Epithelial cell of prostate (primary cell): ENCODE measurements at regions not wholly inside any gene's neighbourhood (a gene's known extent, or its start where the extent isn't known, plus 50 kb on each side); places are given as distances from the start of the nearest gene placed in this dataset.
"Not testable (repeated sequence)": the region's sequence is repeated elsewhere in the genome, so short reads cannot be mapped to it uniquely, and the experiment has no call there.

Experiments used
- DNase-seq: peaks from one replicate; pipeline ENCODE4 v3.0.0-alpha.2; 2011; ENCODE audit warnings: low read depth, low spot score
- H3K27ac ChIP-seq: fragments of 450-650 bp; 2 replicates; pipeline ENCODE4 v1.5.1; 2017; ENCODE audit warnings: mild to moderate bottlenecking

DNA sequence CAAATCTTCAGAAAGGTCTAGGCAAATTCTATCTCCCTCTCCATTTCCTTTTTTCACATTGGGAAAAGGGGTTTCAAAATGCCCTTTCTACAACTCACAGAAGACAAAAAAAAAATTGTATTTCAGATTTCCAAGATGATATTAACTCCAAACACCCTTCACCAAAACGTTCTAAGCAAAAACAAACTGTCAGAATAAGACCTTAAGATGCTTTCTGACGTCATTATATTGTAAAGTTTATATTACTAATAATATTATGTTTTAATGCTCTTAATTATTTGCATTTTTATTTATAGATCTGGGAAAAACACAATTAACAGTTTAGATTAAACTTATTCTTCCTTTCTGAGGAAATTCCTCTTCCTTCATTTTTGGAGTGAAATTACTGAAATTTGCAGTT lies 624.2 kb downstream of the GALC start:
- no peak overlapping the region for H3K27ac ChIP-seq
- DNase-seq = no peak

DNA sequence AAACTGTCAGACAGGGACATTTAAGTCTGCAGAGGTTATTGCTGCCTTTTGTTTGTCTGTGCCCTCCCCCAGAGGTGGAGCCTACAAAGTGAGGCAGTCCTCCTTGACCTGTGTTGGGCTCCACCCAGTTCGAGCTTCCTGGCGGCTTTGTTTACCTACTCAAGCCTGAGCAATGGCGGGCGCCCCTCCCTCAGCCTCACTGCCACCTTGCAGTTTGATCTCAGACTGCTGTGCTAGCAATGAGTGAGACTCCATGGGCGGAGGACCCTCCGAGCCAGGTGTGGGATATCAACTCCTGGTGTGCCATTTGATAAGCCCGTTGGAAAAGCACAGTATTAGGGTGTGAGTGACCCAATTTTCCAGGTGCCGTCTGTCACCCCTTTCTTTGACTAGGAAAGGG lies 632.7 kb downstream of the GALC start:
- not testable (repeated sequence) for DNase-seq, H3K27ac ChIP-seq

GRCh38 chr14:87351007-87351406 lies 642.0 kb downstream of the GALC start:
- no peak overlapping the region for H3K27ac ChIP-seq
- DNase-seq = no peak

DNA sequence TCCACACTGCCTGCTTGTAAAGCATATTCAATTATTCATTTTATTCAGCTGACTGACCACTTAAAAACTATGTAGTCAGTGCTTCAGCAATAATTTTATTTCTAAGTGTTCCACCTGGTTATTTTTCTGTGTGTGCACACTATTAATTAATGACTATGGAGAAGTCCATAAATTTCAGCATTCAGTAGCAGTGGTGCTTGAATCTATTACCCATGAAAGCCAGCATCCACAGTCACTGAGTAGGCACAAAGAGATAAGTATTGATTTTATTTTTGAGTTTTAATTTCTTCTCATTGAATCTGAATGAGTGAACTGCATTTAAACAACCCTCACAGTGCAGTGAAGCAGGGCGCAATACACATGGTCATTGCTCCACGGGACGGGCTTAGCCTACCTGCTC lies 643.1 kb downstream of the GALC start:
- no peak for DNase-seq
- H3K27ac ChIP-seq = no peak overlapping the region

DNA sequence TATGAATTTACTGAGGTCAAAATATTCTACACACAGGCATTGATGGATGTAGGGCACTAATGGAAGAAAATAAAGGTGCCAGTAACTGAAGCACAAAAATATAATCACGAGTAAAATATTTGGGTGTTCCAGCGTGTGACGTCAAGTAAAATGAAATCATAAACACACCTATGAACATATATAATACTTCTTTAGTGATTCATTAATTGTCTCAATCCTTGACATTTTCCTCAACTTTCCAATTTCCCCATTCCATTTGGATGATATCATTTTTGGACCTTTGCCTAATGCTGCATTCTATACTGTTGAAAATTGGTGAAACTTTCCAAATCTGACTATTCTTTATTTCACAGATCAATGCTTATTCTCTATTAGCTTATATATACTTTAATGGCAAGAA lies 649.3 kb downstream of the GALC start:
- DNase-seq = no peak

DNA sequence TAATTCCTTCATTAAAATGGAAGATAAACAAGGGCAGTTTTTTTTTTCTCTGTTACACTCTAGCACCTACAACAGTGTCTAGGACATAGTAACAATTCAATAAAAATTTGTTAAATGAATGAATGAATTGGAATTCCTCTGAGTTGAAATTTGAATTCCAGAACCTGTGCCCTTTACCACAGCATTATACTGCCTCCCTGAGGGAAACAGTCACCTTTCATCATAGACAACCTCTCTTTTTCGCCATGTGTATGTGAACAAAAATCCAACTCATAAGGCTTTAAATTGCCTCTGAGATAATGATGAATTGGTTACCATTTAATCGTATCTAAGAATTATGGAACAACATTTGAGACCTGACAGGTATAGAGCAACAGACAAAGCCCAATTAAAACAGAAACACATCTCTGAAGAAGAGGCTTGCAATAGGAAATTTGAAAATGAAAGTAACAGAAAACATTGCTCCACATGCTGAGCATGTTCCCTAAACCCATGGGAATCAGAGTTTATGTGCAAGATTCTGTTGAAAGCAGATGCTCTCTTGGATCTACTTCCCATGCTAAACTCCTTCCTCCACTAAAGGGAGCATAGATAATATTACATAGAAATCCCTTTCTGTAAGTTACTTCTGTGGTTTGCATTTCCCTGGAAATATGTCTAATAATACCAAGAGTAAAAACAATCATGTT lies 657.8 kb downstream of the GALC start:
- no peak overlapping the region for H3K27ac ChIP-seq
- DNase-seq = no peak

More for the DNA sequence above, 649.3 kb downstream of the GALC start:
- H3K27ac ChIP-seq = peak overlapping the region; percentile 24

DNA sequence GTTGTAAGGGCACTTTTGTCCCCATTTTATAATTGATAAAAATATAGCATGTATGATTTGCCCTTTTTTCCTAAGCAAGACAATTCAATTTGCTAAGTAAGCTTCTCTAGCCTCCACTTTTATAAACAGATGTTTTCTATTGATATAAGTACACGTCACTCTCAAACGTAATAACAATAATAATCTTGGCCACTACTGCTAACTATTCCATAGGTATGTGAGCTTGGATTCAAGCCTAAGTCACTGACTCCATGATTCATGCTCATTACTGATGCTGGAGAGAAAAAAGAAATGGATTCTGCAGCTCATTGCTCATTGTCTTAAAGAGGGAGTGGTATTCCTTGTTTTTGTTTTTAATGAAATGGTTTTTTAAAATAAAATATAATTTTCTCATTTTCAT lies 661.0 kb downstream of the GALC start:
- DNase-seq = peak; percentile 22
- H3K27ac ChIP-seq = no peak overlapping the region

- no peak for DNase-seq
- no peak overlapping the region for H3K27ac ChIP-seq
Observed at GRCh38 chr14:87325741-87326140, 667.2 kb downstream of the GALC start.

DNA sequence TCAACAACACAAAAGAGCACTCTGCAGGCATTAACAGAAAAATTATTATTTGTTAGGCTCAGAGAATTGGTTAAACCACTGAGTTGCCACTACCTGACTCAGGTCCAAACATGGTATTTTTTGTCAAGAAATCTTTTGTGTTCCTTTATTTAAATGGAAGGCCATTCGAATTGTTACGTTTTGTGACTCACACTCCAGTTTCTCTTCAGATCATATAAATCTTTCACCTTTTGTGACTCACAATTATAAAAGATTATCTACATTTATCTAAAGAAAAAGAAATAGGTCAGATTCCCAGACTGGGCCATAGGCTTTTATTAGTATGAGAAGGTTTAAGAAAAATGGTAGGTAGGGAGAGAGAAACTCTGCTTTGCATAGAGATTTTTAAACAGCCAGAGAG lies 669.8 kb downstream of the GALC start:
- no peak for DNase-seq
- no peak overlapping the region for H3K27ac ChIP-seq

DNA sequence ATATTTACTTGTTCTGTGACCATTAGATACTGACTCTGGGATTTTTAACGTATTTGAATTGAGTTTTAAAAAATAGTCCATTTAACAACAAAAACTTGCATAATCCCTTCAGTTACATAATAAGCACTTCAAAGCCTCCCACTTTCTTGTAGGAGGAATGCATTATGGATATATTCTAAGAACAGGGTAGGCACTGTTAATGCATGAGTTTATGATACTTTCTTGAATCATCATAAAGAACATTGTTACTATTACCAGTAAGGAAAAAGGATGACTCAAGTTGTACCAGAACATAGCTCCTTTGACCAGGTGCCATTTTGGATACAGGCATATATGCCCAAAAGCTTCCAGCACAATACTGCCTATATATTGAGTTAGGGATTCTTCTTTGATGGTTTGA lies 671.4 kb downstream of the GALC start:
- H3K27ac ChIP-seq = no peak overlapping the region
- DNase-seq = no peak

GRCh38 chr14:87312894-87313205 lies 680.1 kb downstream of the GALC start:
- no peak overlapping the region for H3K27ac ChIP-seq
- no peak for DNase-seq

DNA sequence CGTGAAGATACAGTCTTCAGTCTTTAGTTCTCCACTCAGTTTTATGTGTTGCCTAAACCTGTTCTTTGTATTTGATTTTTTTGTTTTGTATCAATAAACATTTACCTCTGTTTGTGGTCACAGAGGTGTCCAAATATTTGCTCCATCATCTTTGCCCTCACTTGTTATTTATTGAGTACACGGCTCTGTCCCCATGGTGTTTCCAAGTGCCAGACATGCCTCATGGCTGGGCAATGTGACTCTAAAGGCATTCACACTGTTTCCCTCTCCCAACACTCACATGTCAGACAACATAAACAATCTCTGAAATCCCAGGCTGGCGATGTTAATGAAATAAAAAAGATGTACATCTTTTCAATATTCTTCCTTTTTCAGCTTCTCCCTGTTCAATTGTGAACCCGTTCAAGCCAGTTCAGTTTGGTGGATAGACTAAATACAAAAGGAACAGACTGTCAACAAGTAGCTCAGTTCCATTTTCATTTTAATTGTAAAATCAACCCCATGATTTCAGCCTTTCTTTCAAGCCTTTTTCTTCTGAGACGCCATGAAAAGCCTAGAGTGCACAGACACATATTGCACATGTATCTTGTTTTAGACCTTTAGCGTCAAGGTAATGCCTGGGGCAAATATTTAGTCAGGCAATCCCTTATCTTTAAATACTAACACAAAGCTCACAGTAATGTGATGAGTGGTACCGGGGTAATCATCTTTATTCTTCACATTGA lies 680.7 kb downstream of the GALC start:
- no peak for DNase-seq

DNA sequence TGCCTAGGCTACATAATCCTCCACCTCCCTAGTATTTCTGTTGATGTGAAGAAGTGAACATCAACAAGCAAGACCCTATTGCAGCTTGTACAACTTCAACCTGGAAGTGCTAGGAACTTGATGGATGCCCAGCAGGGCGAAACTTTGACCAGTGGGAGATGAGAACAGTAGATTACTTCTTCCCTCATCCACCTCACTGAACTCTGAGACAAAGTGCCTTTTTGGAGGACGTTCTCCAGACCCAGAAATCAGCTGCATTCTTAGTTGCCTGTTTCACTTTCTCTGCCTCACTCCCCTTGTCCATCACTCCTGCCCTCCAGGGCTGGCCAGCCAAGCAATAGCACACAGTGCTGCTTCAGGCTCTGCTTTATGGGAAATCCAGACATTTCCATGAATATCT lies 683.4 kb downstream of the GALC start:
- no peak overlapping the region for H3K27ac ChIP-seq
- no peak for DNase-seq

More for the DNA sequence above, 680.7 kb downstream of the GALC start:
- no peak overlapping the region for H3K27ac ChIP-seq

- no peak overlapping the region for H3K27ac ChIP-seq
- no peak for DNase-seq
Observed at GRCh38 chr14:87306409-87307168, 686.4 kb downstream of the GALC start.

DNA sequence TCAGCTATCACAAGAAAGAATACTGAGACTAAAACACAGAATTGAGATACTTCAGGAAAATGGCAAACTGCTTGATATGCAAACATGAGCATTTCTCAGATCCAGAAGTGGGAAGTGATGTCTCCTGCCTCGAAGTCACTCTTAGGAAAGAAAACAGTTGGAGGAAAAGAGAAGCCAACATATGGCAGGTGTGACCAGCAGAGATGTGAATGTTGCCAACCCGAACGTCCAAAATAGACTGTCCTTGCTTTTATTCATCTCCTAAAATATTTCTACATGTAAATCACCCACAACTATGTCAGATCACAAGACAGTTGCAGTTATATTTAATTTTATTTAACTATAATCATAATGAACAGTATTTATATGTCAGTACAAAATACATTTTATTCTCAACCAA lies 687.6 kb downstream of the GALC start:
- no peak overlapping the region for H3K27ac ChIP-seq
- no peak for DNase-seq

- no peak for DNase-seq
- no peak overlapping the region for H3K27ac ChIP-seq
Observed at GRCh38 chr14:87304404-87304803, 688.6 kb downstream of the GALC start.

GRCh38 chr14:87286826-87287225 lies 706.2 kb downstream of the GALC start:
- DNase-seq = no peak
- H3K27ac ChIP-seq = no peak overlapping the region

DNA sequence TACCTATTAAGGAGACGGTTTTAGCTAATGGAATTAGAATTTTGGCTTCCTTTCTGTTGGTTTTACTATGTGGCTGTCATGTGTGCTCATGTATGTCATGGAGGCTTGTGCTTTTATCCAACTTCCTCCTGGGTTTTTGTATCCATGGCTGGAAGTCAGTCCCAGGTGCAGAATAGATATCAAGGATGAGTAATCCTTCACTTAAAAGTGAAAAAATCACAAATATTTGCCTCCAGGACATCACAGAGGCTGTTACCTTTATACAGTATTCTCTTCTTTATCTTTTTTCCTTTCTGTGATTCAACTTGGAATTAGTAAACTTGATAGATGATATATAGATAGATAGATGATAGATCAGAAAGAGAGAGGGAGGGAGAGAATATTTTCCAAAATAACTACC lies 706.8 kb downstream of the GALC start:
- H3K27ac ChIP-seq = no peak overlapping the region
- no peak for DNase-seq

DNA sequence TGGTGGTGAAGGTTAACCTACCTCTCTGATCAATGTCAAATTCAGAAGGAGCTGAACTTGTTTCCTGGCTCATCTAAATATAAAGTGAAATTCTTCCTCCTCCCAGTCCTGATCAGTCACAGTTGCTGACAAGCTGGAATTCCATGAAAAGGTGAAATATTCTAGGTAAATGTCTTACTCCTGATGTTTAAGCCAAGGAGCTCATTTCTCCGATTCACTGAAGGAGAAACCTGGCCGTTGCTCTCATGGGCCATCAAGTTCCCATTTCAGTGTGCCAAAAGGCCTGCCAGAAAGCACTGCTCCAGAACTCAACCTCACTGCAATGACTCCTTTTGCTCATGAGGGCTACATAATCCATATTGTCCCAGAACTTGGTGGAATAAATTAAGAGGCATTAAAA lies 707.5 kb downstream of the GALC start:
- no peak overlapping the region for H3K27ac ChIP-seq
- DNase-seq = no peak

GRCh38 chr14:87283547-87283946 lies 709.4 kb downstream of the GALC start:
- DNase-seq = no peak

GRCh38 chr14:87282266-87282665 lies 710.7 kb downstream of the GALC start:
- H3K27ac ChIP-seq = no peak overlapping the region
- DNase-seq = no peak

More at GRCh38 chr14:87283547-87283946, 709.4 kb downstream of the GALC start:
- H3K27ac ChIP-seq = no peak overlapping the region
